HepG2 (cell line): ENCODE measurements at regions not wholly inside any gene's neighbourhood (a gene's known extent, or its start where the extent isn't known, plus 50 kb on each side); places are given as distances from the start of the nearest gene placed in this dataset.

Experiments used
- ELF4 ChIP-seq: sonication (generic); formaldehyde crosslinking; IDR thresholded peaks from 2 replicates; pipeline ENCODE4 v1.5.0; 2020; ENCODE audit warnings: missing genetic modification reagents, mild to moderate bottlenecking, moderate library complexity, borderline replicate concordance
- JUN ChIP-seq: sonication (generic); formaldehyde crosslinking; IDR thresholded peaks from 2 replicates; pipeline ENCODE4 v1.4.0; 2020; ENCODE audit warnings: mild to moderate bottlenecking, missing genetic modification reagents
- SUZ12 ChIP-seq: fragments of 150-350 bp; IDR thresholded peaks from 2 replicates; pipeline ENCODE4 v1.6.1; 2014; ENCODE audit warnings: low read depth, low read length
- ZFP36L2 ChIP-seq: sonication (generic); formaldehyde crosslinking; IDR thresholded peaks from 2 replicates; pipeline ENCODE4 v1.4.0; 2020; ENCODE audit warnings: missing genetic modification reagents
- ZNF263 ChIP-seq: sonication (generic); formaldehyde crosslinking; IDR thresholded peaks from 2 replicates; pipeline ENCODE4 v1.4.0; 2020; ENCODE audit warnings: missing genetic modification reagents
- ZNF674 ChIP-seq: sonication (generic); formaldehyde crosslinking; IDR thresholded peaks from 2 replicates; pipeline ENCODE4 v1.5.0; 2020; ENCODE audit warnings: low read depth, mild to moderate bottlenecking, missing genetic modification reagents
- ZNF878 ChIP-seq: sonication (generic); formaldehyde crosslinking; IDR thresholded peaks from 2 replicates; pipeline ENCODE4 v1.8.1; 2023; ENCODE audit warnings: mild to moderate bottlenecking, missing genetic modification reagents, moderate library complexity
- TF ChIP-seq, protein P1 (sequence below): IDR thresholded peaks from 2 replicates; pipeline ENCODE4 v1.6.1; 2012; ENCODE audit warnings: inconsistent platforms
- TF ChIP-seq, protein P2 (sequence below): sonication (generic); formaldehyde crosslinking; IDR thresholded peaks from 2 replicates; pipeline ENCODE4 v1.5.0; 2020; ENCODE audit warnings: mild to moderate bottlenecking, missing genetic modification reagents, moderate library complexity
- TF ChIP-seq, protein P3 (sequence below): sonication (generic); formaldehyde crosslinking; IDR thresholded peaks from 2 replicates; pipeline ENCODE4 v1.8.0; 2022; ENCODE audit warnings: missing genetic modification reagents, low read depth, mild to moderate bottlenecking, borderline replicate concordance
- TF ChIP-seq, protein P4 (sequence below): sonication (generic); formaldehyde crosslinking; IDR thresholded peaks from 2 replicates; pipeline ENCODE4 v1.5.0; 2020; ENCODE audit warnings: missing genetic modification reagents
- TF ChIP-seq, protein P5 (sequence below): sonication (generic); formaldehyde crosslinking; IDR thresholded peaks from 2 replicates; pipeline ENCODE4 v1.5.1; 2020; ENCODE audit warnings: mild to moderate bottlenecking, missing genetic modification reagents, moderate library complexity

DNA sequence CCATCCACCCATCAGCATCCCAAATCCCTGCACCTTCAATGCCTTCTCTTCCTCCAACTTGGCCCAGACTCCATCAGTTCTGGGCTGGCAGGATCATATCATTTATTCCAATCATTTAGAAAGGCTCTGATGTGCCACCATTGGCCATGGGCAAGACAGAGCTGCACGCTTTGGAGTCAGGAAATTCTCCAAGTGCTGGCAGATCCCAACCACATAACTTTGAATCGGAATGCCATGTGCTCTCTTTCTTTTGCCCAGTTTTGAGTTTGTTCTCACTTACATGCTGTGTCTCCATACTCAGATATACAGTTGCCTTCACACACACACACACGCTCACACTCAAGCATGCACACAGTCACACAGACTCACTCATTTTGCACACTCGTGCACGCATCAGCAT is 85.7 kb upstream of the GHITM start:
- TF ChIP-seq, protein P1, sequence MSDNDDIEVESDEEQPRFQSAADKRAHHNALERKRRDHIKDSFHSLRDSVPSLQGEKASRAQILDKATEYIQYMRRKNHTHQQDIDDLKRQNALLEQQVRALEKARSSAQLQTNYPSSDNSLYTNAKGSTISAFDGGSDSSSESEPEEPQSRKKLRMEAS = no peak
- TF ChIP-seq ZFP36L2 (CRISPR knock-in tag) (no peak), ELF4 (CRISPR knock-in tag) (no peak), ZNF263 (CRISPR knock-in tag) (no peak), SUZ12 (no peak), JUN (no peak), ZNF878 (no peak), ZNF674 (CRISPR knock-in tag) (no peak)
- TF ChIP-seq, protein P2, sequence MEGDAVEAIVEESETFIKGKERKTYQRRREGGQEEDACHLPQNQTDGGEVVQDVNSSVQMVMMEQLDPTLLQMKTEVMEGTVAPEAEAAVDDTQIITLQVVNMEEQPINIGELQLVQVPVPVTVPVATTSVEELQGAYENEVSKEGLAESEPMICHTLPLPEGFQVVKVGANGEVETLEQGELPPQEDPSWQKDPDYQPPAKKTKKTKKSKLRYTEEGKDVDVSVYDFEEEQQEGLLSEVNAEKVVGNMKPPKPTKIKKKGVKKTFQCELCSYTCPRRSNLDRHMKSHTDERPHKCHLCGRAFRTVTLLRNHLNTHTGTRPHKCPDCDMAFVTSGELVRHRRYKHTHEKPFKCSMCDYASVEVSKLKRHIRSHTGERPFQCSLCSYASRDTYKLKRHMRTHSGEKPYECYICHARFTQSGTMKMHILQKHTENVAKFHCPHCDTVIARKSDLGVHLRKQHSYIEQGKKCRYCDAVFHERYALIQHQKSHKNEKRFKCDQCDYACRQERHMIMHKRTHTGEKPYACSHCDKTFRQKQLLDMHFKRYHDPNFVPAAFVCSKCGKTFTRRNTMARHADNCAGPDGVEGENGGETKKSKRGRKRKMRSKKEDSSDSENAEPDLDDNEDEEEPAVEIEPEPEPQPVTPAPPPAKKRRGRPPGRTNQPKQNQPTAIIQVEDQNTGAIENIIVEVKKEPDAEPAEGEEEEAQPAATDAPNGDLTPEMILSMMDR (CRISPR knock-in tag) = no peak
- TF ChIP-seq, protein P3, sequence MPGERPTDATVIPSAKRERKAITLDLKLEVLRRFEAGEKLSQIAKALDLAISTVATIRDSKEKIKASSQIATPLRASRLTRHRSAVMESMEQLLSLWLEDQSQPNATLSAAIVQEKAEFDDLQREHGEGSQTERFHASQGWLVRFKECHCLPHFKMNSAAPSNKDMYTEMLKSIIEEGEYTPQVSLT (CRISPR knock-in tag) = no peak
- TF ChIP-seq, protein P4, sequence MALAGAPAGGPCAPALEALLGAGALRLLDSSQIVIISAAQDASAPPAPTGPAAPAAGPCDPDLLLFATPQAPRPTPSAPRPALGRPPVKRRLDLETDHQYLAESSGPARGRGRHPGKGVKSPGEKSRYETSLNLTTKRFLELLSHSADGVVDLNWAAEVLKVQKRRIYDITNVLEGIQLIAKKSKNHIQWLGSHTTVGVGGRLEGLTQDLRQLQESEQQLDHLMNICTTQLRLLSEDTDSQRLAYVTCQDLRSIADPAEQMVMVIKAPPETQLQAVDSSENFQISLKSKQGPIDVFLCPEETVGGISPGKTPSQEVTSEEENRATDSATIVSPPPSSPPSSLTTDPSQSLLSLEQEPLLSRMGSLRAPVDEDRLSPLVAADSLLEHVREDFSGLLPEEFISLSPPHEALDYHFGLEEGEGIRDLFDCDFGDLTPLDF (CRISPR knock-in tag) = no peak
- TF ChIP-seq, protein P5, sequence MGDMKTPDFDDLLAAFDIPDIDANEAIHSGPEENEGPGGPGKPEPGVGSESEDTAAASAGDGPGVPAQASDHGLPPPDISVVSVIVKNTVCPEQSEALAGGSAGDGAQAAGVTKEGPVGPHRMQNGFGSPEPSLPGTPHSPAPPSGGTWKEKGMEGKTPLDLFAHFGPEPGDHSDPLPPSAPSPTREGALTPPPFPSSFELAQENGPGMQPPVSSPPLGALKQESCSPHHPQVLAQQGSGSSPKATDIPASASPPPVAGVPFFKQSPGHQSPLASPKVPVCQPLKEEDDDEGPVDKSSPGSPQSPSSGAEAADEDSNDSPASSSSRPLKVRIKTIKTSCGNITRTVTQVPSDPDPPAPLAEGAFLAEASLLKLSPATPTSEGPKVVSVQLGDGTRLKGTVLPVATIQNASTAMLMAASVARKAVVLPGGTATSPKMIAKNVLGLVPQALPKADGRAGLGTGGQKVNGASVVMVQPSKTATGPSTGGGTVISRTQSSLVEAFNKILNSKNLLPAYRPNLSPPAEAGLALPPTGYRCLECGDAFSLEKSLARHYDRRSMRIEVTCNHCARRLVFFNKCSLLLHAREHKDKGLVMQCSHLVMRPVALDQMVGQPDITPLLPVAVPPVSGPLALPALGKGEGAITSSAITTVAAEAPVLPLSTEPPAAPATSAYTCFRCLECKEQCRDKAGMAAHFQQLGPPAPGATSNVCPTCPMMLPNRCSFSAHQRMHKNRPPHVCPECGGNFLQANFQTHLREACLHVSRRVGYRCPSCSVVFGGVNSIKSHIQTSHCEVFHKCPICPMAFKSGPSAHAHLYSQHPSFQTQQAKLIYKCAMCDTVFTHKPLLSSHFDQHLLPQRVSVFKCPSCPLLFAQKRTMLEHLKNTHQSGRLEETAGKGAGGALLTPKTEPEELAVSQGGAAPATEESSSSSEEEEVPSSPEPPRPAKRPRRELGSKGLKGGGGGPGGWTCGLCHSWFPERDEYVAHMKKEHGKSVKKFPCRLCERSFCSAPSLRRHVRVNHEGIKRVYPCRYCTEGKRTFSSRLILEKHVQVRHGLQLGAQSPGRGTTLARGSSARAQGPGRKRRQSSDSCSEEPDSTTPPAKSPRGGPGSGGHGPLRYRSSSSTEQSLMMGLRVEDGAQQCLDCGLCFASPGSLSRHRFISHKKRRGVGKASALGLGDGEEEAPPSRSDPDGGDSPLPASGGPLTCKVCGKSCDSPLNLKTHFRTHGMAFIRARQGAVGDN (CRISPR knock-in tag) = no peak
